ENCODE measurements at regions not wholly inside any gene's neighbourhood (a gene's known extent, or its start where the extent isn't known, plus 50 kb on each side); places are given as distances from the start of the nearest gene placed in this dataset.

DNA sequence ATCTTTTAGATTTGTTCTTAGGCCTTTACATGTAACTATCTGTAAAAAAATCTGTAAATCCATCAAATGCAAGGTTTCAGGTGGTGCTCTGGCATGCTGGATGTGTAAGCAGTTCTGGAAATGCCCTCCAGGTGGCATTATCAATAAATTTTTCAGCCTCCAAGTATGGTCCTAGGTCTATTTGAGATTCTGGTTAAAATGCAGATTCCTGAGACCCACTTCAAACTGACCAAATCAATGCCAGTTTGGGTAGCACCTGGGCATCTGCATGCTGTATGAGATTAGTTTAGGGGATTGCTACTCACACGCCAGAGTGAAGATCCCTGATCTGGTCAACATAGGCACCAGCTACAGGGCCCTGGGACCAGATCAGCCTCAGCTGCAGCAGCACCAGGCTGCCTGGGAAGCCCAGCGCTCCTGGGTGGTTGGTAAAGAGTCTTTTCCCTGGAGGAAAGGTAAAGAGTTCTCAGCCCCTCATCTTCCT is 507.3 kb upstream of the CITED2 start:
- TF ChIP-seq CTCF (IDR thresholded peaks at IDR 0.05) (peak; percentile 73), ZFX (IDR thresholded peaks at IDR 0.05; ENCODE audit: borderline replicate concordance) (no peak)
